Endodermal cell (in vitro differentiated cells): ENCODE measurements at regions not wholly inside any gene's neighbourhood (a gene's known extent, or its start where the extent isn't known, plus 50 kb on each side); places are given as distances from the start of the nearest gene placed in this dataset.

Source experiments
- DNase-seq: peaks from one replicate; pipeline ENCODE4 v3.0.0-alpha.2; 2017
- H3K27ac ChIP-seq: 2 replicates; pipeline ENCODE4 v1.5.1; 2013; ENCODE audit warnings: mild to moderate bottlenecking, low read depth, low read length, moderate library complexity
- H3K27me3 ChIP-seq: 2 replicates; pipeline ENCODE4 v1.6.1; 2013; ENCODE audit warnings: mild to moderate bottlenecking, low read length, moderate library complexity; ENCODE audit not compliant: insufficient read depth, control insufficient read depth, poor library complexity, severe bottlenecking
- H3K36me3 ChIP-seq: 2 replicates; pipeline ENCODE4 v1.7.0; 2013; ENCODE audit warnings: mild to moderate bottlenecking, low read length, moderate library complexity; ENCODE audit not compliant: control insufficient read depth, insufficient read depth
- H3K4me1 ChIP-seq: one replicate; pipeline ENCODE4 v1.7.0; 2013; ENCODE audit warnings: low read length; ENCODE audit not compliant: control insufficient read depth, insufficient read depth
- H3K4me3 ChIP-seq: 2 replicates; pipeline ENCODE4 v1.5.1; 2013; ENCODE audit warnings: mild to moderate bottlenecking, low read length, moderate library complexity
- H3K9ac ChIP-seq: 2 replicates; pipeline ENCODE4 v1.6.1; 2013; ENCODE audit warnings: mild to moderate bottlenecking, low read length, moderate library complexity; ENCODE audit not compliant: poor library complexity, severe bottlenecking; ENCODE audit errors: extremely low read depth
- H3K9me3 ChIP-seq: 2 replicates; pipeline ENCODE4 v1.6.1; 2013; ENCODE audit warnings: mild to moderate bottlenecking, low read length, moderate library complexity; ENCODE audit not compliant: control insufficient read depth
- H3K27ac Mint-ChIP-seq: 2 replicates; pipeline ENCODE4 v1.8.0; 2020; ENCODE audit warnings: mixed read lengths
- H3K27me3 Mint-ChIP-seq: 2 replicates; pipeline ENCODE4 v1.8.0; 2021; ENCODE audit warnings: mild to moderate bottlenecking, mixed read lengths; ENCODE audit not compliant: insufficient read depth
- H3K36me3 Mint-ChIP-seq: 2 replicates; pipeline ENCODE4 v1.8.0; 2020; ENCODE audit warnings: low read depth, mixed read lengths
- H3K4me1 Mint-ChIP-seq: 2 replicates; pipeline ENCODE4 v1.8.0; 2020; ENCODE audit warnings: mixed read lengths
- H3K4me3 Mint-ChIP-seq: 2 replicates; pipeline ENCODE4 v1.8.0; 2020; ENCODE audit warnings: mild to moderate bottlenecking, moderate library complexity, mixed read lengths
- H3K9me3 Mint-ChIP-seq: 2 replicates; pipeline ENCODE4 v1.8.0; 2020; ENCODE audit warnings: mild to moderate bottlenecking, mixed read lengths
- WGBS, 2 experiments: methylation state at CpG; one replicate each; pipeline versions ENCODE4 v1.1.5 to v1.1.7; 2013; ENCODE audit warnings: missing lambda C conversion rate in 2 of 2, mixed read lengths in 1 of 2; ENCODE audit not compliant: insufficient coverage in 1 of 2, insufficient read length in 1 of 2; 5-methylcytosine and 5-hydroxymethylcytosine counted together
- TF ChIP-seq, protein P1 (sequence below): fragments of 200-600 bp; sonication (generic); conservative IDR thresholded peaks from 2 replicates; pipeline ENCODE4 v1.5.0; 2021; ENCODE audit warnings: antibody characterized with exemption, mild to moderate bottlenecking

DNA sequence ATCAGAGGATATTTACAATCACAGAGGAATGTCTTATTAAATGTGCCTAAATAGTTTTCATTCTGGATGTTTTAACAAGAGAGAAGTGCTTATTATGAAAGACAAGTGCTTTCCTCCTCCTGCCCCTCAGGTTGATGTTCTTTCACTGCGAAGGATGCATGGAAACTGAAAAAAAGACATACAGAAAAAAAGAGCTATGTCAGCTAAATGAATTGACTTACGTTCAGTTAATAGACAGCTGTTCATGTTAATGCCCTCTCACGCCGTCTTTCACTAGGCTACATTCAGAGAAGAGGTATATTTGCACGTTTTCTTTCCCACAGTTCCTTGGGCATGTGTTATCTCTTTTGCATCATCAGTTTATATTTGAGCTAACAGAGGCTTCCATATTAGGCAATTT lies 821.8 kb upstream of the PCDH9 start:
- no peaks in the 10 kb centered on the region for H3K36me3 Mint-ChIP-seq
- TF ChIP-seq, protein P1, sequence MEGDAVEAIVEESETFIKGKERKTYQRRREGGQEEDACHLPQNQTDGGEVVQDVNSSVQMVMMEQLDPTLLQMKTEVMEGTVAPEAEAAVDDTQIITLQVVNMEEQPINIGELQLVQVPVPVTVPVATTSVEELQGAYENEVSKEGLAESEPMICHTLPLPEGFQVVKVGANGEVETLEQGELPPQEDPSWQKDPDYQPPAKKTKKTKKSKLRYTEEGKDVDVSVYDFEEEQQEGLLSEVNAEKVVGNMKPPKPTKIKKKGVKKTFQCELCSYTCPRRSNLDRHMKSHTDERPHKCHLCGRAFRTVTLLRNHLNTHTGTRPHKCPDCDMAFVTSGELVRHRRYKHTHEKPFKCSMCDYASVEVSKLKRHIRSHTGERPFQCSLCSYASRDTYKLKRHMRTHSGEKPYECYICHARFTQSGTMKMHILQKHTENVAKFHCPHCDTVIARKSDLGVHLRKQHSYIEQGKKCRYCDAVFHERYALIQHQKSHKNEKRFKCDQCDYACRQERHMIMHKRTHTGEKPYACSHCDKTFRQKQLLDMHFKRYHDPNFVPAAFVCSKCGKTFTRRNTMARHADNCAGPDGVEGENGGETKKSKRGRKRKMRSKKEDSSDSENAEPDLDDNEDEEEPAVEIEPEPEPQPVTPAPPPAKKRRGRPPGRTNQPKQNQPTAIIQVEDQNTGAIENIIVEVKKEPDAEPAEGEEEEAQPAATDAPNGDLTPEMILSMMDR, result no peak

DNA sequence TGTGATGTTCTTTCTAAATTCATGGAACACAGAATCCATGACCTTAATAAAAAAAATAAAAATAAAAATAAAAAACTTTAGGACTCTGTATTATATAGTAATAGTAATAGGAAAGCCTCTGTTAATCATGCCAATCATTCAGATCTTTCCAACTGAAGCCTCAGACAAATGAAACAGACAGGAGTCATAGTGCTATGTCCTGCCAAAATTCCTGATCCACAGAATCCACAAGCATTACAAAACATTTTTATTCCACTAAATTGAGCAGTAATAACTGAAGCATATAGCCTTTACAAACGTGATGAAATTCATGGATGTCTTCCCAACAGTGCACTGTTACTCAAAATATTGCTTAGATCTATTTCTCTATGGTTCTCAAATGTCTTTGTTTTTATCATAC lies 820.6 kb upstream of the PCDH9 start:
- no peak for DNase-seq
- Mint-ChIP-seq H3K27ac (no peak overlapping the region), H3K27me3 (no peaks in the 10 kb centered on the region), H3K36me3 (no peaks in the 10 kb centered on the region), H3K4me3 (no peak overlapping the region), H3K4me1 (no peaks in the 10 kb centered on the region), H3K9me3 (no peaks in the 10 kb centered on the region)
- Histone ChIP-seq H3K9me3 (no peaks in the 10 kb centered on the region), H3K36me3 (no peaks in the 10 kb centered on the region), H3K9ac (no peak overlapping the region), H3K4me3 (no peak overlapping the region), H3K4me1 (no peaks in the 10 kb centered on the region), H3K27me3 (no peaks in the 10 kb centered on the region), H3K27ac (no peak overlapping the region)
- 88 to 100% methylated on average over 1 of the region's 1 CpG for WGBS, 2 experiments
- TF ChIP-seq, protein P1, result no peak

More for the DNA sequence above, 821.8 kb upstream of the PCDH9 start:
- H3K9me3 Mint-ChIP-seq, result peaks cover 7% of the 10 kb centered on the region
- no peak for DNase-seq
- H3K4me3 Mint-ChIP-seq, result no peak overlapping the region
- Histone ChIP-seq H3K36me3 (no peaks in the 10 kb centered on the region), H3K4me1 (no peaks in the 10 kb centered on the region), H3K4me3 (no peak overlapping the region), H3K27ac (no peak overlapping the region), H3K27me3 (no peaks in the 10 kb centered on the region), H3K9ac (no peak overlapping the region), H3K9me3 (no peaks in the 10 kb centered on the region)
- 88 to 92% methylated on average over 3 to 5 of the region's 5 CpGs for WGBS, 2 experiments
- no peak overlapping the region for H3K27ac Mint-ChIP-seq
- no peaks in the 10 kb centered on the region for H3K27me3 Mint-ChIP-seq
- no peaks in the 10 kb centered on the region for H3K4me1 Mint-ChIP-seq

DNA sequence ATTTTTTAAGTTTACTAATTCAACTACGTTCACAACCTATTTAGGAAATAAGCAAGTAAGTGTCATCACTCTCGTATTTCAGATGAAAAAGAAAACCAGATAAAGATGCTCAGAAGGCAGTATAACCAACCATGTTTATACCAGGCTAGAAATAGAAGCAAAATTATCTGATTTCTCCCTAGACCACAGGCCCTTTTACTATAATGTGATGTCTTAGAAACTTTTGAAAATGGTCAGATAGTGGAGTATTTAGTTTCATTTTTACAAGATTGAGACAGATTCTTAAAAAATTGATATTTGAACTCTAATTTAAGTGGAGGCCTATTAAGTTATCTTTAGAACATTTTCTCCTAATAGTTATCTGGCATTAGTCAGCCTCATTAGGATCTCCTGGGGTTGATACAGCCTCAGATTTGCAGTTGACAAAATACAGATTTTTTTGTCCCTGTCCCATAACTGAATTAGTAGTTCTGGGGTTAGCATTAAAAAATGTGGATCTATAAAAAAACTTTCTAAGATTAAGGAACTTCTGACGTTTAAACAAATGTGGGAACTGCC lies 818.7 kb upstream of the PCDH9 start:
- no peaks in the 10 kb centered on the region for H3K36me3 Mint-ChIP-seq
- no peak overlapping the region for H3K4me3 ChIP-seq
- no peaks in the 10 kb centered on the region for H3K36me3 ChIP-seq
- no peaks in the 10 kb centered on the region for H3K9me3 Mint-ChIP-seq
- H3K27me3 Mint-ChIP-seq, result no peaks in the 10 kb centered on the region
- H3K27ac ChIP-seq, result no peak overlapping the region
- no peak for DNase-seq
- H3K9ac ChIP-seq, result no peak overlapping the region
- TF ChIP-seq, protein P1, result no peak
- WGBS, 2 experiments, result 92 to 97% methylated on average over 2 to 3 of the region's 3 CpGs
- no peaks in the 10 kb centered on the region for H3K4me1 ChIP-seq
- H3K4me3 Mint-ChIP-seq, result no peak overlapping the region
- no peaks in the 10 kb centered on the region for H3K4me1 Mint-ChIP-seq
- H3K27ac Mint-ChIP-seq, result no peak overlapping the region
- H3K9me3 ChIP-seq, result no peaks in the 10 kb centered on the region
- no peaks in the 10 kb centered on the region for H3K27me3 ChIP-seq
